GM19455 (cell line): ENCODE measurements at regions not wholly inside any gene's neighbourhood (a gene's known extent, or its start where the extent isn't known, plus 50 kb on each side); places are given as distances from the start of the nearest gene placed in this dataset.

ENCODE experiments used
- ATAC-seq: cut with Tn5 transposase; IDR thresholded peaks from one replicate; pipeline ENCODE4 v1.9.1; 2021; ENCODE audit not compliant: unreplicated experiment

DNA sequence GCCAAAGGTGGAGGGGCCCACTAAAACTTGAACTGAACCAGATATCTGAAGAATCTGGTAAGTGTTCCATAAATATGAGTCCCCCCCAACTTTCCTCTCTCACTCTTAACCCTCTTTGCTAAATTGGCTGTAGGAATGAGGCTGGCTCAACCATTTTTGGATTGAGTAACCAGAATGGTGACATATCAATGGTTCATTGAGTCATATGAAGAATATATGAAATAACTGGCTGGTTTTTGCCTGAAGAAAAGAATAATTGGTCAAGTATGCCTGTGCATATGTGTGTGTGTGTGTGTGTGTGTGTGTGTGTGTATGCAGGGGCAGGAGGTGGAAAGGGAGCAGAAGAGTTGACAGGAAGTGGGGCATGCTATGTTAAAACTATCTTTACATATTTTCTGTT, 472.9 kb upstream of the THBS1 start:
- no peak for ATAC-seq

DNA sequence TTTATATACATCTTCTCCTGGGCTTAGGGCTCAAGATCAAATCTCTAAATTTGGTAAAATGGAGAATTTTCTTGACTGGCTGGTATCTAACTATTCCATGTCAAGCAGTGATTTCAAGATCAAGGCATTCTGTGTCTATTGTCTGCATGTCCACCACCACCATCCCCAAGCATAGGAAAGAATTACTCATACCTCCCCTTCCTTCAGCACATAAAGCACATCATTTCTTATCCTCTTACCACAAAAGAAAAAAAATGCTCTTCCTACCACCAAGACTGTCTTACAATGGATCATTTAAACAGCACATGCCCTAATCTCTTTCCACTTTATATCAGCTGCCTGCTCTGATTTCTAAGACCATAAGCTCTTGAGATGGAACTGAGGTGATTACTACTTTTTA, 470.5 kb upstream of the THBS1 start:
- no peak for ATAC-seq

DNA sequence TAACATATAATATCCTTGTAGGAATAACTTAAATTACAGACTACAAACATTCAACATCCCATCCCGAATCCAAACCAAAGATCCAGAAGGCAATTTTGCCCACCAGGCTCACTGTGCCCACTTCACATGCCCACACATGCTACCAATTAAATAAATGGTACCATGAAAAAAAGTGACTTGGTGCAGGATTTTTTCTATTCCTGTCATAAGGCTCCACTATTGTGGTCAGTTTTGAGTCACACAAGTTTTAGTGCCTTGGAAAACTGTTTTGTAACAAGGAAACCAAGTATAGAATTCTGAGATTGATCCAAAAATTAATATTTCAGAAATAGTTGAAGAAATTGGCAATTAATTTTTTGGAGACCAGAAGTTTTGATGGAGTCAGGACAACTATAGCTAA, 470.1 kb upstream of the THBS1 start:
- ATAC-seq = no peak

DNA sequence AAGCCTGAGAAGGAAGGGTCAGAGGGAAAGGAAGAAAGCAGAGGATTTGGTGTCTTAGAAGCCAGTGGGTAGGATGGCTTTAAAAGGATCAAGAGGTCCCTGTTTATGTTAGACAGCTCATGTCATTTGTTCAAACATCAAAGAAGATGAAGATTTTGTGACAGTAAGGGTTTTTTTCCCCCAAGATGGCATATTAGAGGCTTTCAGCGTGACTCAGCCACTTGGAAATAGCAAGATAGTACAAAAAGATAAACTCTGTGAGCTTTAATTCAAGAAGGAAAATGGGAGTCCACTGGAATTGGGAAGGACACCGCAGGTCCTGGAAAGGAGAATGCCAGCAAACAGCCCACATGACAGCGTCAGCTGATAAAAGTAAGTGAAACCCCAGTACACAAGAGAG, 467.1 kb upstream of the THBS1 start:
- ATAC-seq = no peak

DNA sequence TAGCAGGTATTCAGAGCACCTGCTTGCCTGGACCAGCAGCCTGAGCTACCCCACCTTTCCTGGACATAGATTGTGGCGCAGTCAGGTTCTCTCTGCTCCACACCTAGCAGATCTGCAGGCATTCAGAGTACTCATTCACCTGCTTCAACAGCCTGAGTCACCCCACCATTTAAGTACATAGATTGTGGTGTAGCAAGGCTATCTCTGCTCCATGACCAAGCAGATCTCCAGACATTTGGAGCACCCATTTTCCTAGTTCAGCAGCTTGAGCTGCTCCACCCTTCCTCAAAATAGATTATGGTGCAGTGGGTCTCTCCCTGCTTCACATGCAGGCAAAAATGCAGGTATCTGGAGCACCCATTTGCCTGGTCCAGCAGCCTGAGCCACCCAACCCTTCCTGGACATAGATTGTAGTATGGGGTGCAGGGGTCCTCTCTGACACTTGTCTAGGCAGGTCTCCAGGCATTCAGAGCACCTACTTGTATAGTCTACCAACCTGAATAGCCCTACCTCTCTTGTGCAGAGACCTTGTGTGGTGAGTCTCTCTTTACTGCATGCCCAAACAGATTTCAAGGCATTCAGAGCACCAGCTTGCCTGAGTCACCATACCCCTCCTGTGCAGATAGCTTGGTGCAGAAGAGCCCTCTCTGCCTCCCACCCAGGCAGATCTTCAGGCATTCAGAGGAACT, 466.0 kb upstream of the THBS1 start:
- no peak for ATAC-seq

DNA sequence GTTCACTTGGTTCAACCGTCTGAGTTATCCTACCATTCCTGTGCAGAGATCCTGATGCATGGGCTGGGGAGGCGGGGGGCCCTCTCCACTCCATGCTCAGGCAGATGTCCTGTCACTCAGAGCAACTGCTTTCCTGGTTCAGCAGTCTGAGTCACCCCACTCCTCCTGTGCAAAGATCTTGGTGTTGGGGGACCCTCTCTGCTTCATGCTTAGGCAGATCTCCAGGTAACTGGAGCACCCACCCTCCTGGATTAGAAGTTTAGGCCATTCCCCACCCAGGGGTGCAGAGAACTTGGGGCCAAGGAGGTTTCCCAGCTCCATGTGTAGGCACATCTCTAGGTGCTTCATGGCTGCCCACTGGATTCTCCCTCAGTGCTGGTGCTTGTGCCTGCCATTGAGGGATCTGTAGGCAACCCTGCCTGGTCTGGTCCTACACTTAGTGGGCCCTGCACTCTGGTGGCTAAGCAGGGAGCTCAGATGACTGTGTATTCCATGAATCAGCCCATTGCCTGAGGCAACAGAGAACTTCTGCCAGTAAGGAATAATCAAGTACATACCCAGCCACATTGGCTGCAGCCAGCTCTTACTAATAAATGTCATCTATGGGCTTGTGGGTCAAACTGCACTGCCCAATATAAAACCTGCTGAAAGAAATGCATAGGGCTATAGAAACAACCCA, 465.4 kb upstream of the THBS1 start:
- ATAC-seq = no peak

DNA sequence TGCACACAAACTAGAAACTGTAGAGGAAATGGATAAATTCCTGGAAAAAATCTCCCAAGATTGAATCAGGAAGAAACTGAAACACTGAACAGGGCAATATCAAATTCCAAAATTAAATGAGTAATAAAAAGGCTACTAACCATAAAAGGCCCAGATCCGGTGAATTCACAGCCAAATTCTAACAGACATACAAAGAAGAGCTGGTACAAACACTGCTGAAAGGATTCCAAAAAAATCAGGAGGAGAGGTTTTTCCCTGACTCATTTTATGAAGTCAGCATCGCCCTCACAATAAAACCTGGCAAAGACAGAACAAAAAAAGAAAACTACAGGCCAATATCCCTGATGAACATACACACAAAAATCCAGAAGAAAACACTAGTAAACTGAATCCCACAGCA, 462.4 kb upstream of the THBS1 start:
- no peak for ATAC-seq

DNA sequence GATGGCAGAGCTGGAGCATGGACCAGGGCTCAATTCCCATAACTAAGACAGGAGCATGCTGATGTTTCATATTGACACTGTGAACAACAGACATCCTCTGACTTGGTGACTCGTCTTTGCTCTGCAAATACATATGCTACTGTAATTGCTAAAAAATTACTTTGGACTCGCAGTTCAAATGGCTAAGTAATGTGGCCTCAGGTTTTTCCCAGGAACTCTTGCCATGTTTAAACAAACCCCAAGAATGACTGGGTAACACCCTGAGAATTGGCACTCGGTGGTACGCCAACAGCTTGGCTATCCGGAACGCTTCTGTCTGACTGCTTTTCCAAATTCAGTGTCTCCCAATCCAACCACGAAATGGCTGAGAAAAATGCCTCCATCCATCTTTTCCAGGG, 456.7 kb upstream of the THBS1 start:
- ATAC-seq = no peak

DNA sequence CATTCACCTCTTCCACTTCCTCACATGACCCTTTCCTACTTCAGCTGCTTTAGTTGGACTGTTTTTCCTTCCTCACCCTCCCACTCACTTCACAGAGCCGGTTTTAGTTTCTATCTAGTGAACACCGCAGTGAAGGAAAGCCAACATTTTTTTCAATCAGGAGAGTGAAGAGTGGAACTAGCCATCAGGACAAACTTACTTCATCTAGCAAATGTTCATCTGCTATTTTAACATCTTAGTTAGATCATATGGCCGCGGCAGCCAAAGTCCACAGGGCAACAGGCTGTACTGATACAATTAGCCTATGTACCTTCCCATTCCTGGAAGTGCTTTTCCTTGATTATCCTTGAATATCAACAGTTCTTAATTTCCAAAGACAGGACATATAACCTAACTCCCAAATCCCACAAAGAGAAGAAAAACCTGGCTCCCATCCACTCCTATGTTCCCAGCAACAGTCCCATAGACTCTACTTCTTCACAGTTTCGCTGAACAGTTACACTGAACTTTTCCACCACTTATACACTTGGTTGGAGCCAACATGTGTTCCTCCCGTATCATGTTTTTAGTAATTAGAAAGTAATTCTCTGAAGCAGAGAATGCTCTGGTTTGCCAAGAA, 456.2 kb upstream of the THBS1 start:
- no peak for ATAC-seq

DNA sequence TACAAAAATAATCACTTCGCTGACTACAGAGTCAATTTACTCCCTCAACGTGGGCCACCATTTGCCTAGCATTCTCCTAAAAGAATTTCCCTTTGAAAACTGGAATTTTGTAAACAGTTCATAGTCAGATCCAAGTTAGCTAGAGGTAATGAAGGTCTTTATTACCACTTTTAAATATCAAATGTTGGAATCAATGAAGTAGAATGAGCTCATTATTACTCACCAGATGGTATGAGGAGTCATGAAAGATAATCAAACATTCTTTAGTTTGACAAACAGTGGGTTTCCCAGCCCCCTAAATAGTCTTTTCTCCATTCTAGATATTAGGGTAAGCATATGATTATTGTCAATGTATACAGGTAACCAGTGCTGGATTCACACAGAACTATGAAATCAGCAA, 455.7 kb upstream of the THBS1 start:
- no peak for ATAC-seq

DNA sequence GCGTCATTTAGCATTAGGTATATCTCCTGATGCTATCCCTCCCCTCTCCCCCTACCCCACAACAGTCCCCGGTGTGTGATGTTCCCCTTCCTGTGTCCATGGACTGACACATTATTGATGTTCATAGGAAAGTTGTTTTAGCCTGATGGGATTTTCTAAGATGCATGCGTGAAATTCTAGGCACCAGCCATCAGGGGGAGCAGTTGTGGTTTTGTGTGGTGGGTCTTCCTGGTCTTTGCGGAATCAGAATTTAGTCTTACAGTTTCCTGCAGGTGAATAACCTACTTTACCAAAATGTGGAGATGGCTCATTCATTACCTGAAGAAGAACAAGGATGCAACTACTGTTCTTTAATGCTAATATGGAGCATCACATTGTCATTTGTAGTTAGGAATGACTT, 455.0 kb upstream of the THBS1 start:
- ATAC-seq = no peak

DNA sequence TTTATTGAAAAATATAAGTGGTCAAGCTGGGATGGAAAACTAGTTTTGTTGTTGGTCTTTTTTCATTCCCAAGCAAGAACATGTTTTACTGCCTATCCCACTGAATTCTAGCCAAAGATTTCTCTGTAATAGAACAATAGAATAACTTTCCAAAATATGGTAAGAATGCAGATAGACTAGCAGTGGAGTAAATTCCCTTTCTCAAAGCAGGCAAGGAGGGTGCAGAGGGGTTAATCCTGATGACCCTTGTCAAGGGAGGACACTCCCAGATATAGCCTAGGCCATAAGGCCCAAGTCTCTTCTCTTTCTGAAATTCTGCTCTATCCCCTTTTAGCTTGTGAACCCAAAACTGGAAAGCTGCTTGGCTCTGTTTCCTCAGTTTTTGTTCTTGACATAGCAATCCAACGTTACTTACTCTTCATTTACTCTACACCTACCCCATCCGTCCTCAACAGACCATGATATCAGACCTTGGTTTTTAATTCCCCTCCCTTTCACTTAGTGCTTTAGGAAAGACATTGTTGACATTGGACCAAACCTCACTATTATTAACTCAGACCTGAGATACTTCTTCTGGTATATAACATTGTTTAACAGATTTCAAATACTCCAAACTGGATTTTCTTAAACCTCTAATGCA, 453.6 kb upstream of the THBS1 start:
- no peak for ATAC-seq

DNA sequence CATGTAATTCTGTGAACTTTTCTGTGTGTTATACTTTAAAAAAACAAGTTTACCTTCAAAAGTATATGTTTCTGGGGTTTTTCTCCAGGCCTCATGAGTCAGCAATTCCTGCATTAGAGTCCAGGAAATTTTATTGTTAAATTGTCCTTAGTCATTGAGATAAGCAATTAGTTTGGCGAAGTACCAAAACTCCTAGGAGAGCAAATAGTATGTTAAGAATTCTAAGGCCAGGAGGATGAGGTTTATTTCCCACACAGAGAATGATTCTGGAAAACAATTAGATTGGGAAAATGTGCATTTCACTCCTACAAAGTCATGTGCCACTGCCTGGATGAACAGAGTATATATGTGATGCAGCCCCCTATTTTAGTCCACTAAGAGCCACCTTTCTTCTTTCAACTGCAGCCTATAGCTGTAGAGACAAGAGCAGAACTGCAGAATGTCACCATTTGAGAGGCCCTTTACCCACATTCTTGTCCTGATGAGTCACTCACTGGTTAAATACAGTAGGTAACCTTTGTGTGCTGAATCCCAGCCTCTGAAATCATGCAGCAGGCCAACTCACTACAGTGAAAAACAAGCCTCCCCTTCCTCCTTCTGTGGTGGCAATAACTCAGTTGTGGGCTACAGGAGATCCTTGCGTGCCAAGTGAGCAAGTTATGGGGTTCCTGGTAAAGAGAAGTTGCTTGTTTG, 452.8 kb upstream of the THBS1 start:
- ATAC-seq = no peak

DNA sequence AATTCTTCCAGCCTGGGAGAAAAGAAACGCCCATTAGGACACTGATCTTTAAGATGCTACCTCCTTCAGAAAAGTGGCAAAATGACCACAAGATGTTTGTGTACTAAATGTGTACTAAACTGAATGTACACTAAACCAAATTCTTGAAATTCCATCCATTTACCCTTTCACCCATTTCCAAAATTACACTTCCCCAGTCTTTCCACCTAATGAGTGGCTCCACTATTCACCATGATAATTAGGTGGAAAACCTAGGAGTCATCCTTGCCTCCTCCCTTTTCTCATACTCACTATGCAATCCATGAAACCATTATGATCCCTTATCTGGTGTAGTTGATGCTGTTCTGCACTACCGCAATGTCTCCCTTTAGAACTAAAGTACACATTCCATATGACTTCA, 452.1 kb upstream of the THBS1 start:
- no peak for ATAC-seq

DNA sequence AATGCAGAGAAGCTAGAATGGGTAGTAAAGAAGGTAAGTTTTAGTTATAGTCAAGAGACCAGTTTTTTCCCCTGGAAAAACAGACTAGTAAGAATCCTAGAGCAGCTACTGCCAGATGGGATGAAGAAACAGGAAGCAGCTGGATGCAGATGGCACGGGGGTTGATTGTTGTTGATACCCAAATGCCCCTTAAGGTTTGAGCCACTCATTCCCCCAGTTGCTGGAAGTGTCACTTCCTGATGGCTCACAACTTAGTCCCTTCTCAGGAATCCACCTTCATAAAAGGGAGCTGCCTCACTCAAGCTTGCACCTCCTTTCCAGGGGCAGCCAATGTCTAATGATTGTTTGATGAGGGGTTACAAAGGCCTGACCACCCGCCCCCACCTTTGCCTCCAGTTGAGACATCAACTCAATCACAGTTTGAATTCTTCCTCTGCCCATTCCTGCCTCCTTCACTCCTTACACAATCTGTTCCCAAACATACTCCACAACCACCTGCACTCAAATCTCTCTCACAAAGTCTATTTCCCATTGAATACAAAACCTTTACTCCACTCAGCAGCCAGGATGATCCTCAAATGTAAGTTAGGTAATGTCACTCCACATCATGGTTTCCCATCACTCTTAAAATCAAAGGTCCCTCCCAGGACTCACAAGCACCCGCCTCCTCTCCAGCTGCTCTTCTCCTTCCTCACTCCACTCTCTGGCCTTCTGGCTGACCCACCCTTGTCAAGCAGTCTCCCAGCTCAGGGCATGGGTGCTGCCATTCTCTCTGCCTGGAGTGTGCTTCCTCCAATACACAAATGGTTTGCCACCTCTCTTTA, 450.1 kb upstream of the THBS1 start:
- no peak for ATAC-seq

DNA sequence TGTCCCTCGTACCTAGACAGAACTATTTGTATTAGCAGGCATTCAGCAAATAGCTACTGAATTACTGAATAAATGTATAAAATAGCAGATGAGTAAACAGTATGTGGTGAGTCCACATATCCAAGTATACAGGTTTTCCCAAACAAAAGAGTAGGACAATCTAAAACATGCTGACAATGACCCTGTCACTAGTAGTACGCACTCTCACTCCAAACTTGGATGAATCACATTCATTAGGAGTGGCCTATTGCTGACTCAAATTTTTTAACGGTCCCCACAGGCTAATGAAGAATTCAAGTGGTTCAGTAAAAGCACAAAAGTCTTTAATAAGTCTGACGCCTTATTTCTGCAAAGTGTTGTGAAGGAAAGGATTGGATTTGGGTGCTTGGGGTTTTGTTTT, 449.3 kb upstream of the THBS1 start:
- no peak for ATAC-seq

DNA sequence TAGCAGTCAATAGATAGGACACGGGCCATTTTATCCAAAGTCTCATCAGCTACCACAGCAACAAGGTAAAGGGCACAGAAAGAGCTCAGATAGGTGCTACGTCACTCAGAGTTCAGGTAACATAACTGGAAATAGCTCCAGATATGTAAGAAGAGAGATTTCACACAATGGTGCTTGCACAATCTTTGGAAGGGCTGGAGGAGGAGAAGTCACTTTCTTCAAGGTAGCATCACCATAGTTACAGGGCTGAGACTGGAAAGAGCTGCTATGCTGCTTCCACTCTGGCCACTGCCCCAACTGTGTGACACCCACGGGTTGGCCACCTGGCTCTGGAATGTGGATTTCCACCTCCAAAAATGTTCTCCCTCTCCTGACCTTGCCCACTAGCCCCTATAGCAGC, 448.8 kb upstream of the THBS1 start:
- no peak for ATAC-seq

DNA sequence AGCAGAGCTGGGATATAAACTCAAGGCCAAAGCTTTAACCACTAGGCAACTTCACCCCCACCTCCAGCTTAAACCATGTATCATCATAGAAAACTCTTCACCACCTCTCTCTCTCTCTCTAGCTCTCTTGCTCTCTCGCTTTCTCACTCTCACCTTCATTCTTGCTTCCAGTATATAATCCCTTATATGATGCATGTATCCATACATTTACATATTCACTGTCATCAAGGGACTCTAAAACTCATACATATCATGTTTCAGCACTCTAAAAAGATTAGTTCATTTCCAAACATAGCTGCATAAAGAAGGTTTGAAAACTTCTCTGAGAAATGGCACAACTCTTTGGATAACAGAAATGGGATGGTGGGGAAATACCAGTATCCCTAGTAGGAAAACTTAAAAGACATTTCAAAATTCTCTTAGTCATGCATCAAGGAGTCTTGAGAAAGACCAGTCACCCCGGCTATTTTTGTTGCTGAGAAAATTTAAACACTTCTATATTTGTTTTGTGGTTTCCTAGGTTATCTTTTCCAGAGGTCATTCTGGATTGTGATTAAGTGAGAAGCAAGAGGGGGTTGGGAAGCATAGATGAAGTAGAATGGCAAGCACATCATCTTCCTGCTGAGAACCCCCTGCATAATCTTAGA, 447.8 kb upstream of the THBS1 start:
- ATAC-seq = no peak

DNA sequence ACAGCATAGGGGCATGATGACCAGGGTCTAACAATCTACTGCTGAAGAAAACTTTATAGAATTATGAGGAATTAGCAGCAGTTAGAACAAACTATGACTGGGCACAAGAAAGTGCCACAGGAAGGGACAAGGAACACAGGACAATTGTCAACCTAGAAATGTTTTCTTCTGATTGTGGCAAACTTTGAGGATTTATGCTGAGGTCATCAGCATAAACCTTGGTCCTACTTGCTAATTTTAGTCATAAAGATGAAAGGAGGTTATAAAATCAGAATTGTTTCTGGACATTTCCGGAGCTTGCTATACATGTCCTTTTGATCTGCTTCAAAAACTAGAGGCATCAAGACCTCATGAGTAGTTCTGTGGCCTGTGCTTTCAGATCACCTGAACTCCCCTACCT, 446.6 kb upstream of the THBS1 start:
- ATAC-seq = no peak

DNA sequence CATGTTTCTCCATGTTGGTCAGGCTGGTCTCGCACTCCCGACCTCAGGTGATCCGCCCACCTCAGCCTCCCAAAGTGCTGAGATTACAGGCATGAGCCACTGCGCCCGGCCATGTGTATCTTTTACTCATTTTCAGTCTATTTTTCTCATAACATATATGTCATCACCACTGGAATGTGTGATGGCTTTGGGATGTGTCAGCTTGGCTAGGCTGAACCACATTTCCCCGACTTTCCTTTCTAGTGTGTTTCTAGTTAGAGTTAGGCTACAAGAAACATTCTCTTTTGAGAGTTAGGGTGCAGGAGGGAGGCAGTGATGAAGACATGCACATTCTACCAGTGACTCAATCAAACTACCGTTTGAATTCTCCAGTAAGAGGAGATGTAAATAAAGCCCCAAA, 444.9 kb upstream of the THBS1 start:
- ATAC-seq = no peak
